ENCODE measurements at regions not wholly inside any gene's neighbourhood (a gene's known extent, or its start where the extent isn't known, plus 50 kb on each side); places are given as distances from the start of the nearest gene placed in this dataset.

GRCh38 chr2:144593803-144594202 lies 73.9 kb upstream of the ZEB2 start:
- DNase-seq, result no peak

- no peak for DNase-seq
Measured at GRCh38 chr2:144592500-144593256, 72.8 kb upstream of the ZEB2 start.

- DNase-seq, result no peak
Measured at GRCh38 chr2:144587306-144587705, 67.4 kb upstream of the ZEB2 start.

- peak in 1 of 2 donors; percentile 22 for DNase-seq
Measured at GRCh38 chr2:144586476-144586875, 66.6 kb upstream of the ZEB2 start.

- DNase-seq, result peak in 1 of 2 donors; percentile 35
Measured at GRCh38 chr2:144583741-144584453, 64.0 kb upstream of the ZEB2 start.

- peak in 1 of 2 donors; percentile 35 for DNase-seq
Measured at GRCh38 chr2:144583381-144583729, 63.4 kb upstream of the ZEB2 start.

- peak in 1 of 2 donors; percentile 62 for DNase-seq
Measured at GRCh38 chr2:144582651-144583380, 62.9 kb upstream of the ZEB2 start.

- DNase-seq, result peak in 1 of 2 donors; percentile 74
Measured at GRCh38 chr2:144580521-144581161, 60.7 kb upstream of the ZEB2 start.

DNA sequence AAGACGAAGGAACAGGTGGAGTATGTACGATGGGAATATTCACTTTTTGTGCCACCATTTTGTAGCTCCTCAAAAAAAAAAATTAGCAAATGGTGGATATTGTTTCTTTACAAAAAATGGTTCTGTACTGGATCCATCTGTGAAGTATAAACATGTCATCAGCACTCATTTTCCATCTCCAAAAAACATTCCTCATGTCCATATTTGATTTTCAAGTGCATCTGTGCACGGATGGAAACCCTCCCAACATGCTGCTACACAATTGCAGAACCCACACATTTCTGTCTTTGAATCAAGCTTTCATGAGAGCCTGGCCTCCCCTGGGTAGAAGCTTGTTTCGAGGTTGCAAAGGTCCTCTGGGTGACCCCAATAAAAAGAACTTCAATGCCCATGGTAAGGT lies 59.6 kb upstream of the ZEB2 start:
- no peak for DNase-seq

- DNase-seq, result no peak
Measured at GRCh38 chr2:144578099-144578498, 58.2 kb upstream of the ZEB2 start.

DNA sequence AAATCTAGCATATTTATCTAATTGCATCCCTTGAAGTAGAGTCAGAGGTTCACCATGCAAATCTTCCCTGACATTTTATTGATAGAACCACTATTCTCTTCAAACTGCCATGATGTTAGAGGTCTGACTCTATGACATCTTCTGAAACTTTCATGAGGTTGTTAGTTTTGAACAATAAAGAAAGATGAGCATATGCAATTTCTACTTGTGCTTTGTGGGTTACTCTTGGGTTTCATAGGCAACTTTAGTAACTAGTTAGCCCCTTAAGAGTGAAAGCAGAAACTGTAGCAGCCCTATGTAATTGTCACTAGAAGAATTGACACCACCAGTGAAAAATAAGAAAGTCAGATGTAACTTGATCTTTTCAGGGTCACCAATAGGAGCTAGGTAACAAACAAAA lies 53.1 kb upstream of the ZEB2 start:
- no peak for DNase-seq

DNA sequence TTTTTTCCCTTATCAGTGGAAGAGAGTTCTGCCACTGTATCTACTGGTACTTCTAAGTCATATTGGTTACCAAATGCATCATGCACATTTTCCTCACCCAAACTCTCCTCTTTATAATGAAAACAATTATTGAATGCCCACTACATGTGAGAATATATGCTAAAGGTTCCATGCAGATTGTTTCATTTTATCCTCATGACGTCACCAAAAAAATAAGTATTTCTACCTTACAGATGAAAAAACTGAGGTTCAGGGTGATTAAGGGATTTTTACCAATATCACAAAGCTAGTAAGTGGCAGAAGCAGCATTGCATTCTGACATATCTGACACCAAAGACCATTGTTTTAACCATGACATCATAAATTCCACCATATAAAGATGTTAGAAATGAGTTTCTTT lies 51.9 kb upstream of the ZEB2 start:
- DNase-seq, result no peak

DNA sequence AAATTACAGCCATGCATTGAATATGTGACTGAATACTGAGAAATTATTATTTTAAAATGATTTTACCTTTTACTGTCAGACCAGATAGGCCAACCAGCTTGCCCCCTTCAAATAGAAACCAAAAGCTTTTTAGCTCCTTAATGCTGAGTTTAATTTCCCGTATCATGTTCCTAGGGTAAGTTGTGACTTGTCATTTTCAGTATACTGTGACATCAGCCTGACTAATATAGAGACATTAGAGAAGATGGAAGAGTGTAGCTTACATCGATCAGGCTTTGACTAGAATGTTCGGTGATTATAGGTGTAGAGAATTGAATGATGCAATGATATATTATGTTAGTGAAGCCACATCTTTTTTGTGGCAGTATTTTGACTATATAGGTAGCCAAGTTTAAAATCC lies 50.6 kb upstream of the ZEB2 start:
- DNase-seq, result peak in 1 of 2 donors; percentile 85
